DMS53 (cell line): ENCODE measurements at regions not wholly inside any gene's neighbourhood (a gene's known extent, or its start where the extent isn't known, plus 50 kb on each side); places are given as distances from the start of the nearest gene placed in this dataset.

ENCODE experiments used
- DNase-seq: peaks from one replicate; lab custom pipeline; 2025; lab: John Stamatoyannopoulos, UW

- DNase-seq, result no peak
Measured at GRCh38 chr21:26412885-26413284, 160.2 kb downstream of the CYYR1 start.

GRCh38 chr21:26409735-26410134 lies 163.4 kb downstream of the CYYR1 start:
- no peak for DNase-seq

- no peak for DNase-seq
Measured at GRCh38 chr21:26408511-26408910, 164.6 kb downstream of the CYYR1 start.

- no peak for DNase-seq
Measured at GRCh38 chr21:26406526-26406925, 166.6 kb downstream of the CYYR1 start.

- DNase-seq, result peak; percentile 28
Measured at GRCh38 chr21:26405735-26406361, 167.2 kb downstream of the CYYR1 start.

GRCh38 chr21:26405071-26405470 lies 168.0 kb downstream of the CYYR1 start:
- DNase-seq, result no peak

GRCh38 chr21:26404288-26404687 lies 168.8 kb downstream of the CYYR1 start:
- DNase-seq, result no peak

GRCh38 chr21:26403321-26403720 lies 169.8 kb downstream of the CYYR1 start:
- no peak for DNase-seq

- no peak for DNase-seq
Measured at GRCh38 chr21:26397545-26397944, 175.5 kb downstream of the CYYR1 start.

- DNase-seq, result no peak
Measured at GRCh38 chr21:26394341-26394740, 178.7 kb downstream of the CYYR1 start.

- no peak for DNase-seq
Measured at GRCh38 chr21:26391166-26391565, 181.9 kb downstream of the CYYR1 start.

GRCh38 chr21:26389971-26390641 lies 183.0 kb downstream of the CYYR1 start:
- DNase-seq, result no peak

GRCh38 chr21:26388731-26389231 lies 184.3 kb downstream of the CYYR1 start:
- DNase-seq, result no peak

GRCh38 chr21:26385721-26386120 lies 187.4 kb downstream of the CYYR1 start:
- no peak for DNase-seq

- DNase-seq, result no peak
Measured at GRCh38 chr21:26379561-26379960, 193.5 kb downstream of the CYYR1 start.

- no peak for DNase-seq
Measured at GRCh38 chr21:26377111-26377694, 195.9 kb downstream of the CYYR1 start.

GRCh38 chr21:26374817-26375216 lies 198.3 kb downstream of the CYYR1 start:
- DNase-seq, result no peak

GRCh38 chr21:26368591-26369320 lies 198.2 kb upstream of the APP start:
- no peak for DNase-seq

GRCh38 chr21:26366781-26367180 lies 196.2 kb upstream of the APP start:
- no peak for DNase-seq

- DNase-seq, result no peak
Measured at GRCh38 chr21:26365849-26366248, 195.3 kb upstream of the APP start.

GRCh38 chr21:26351661-26352060 lies 181.1 kb upstream of the APP start:
- DNase-seq, result no peak

- DNase-seq, result no peak
Measured at GRCh38 chr21:26332867-26333266, 162.3 kb upstream of the APP start.
